ENCODE measurements at regions not wholly inside any gene's neighbourhood (a gene's known extent, or its start where the extent isn't known, plus 50 kb on each side); places are given as distances from the start of the nearest gene placed in this dataset.

DNA sequence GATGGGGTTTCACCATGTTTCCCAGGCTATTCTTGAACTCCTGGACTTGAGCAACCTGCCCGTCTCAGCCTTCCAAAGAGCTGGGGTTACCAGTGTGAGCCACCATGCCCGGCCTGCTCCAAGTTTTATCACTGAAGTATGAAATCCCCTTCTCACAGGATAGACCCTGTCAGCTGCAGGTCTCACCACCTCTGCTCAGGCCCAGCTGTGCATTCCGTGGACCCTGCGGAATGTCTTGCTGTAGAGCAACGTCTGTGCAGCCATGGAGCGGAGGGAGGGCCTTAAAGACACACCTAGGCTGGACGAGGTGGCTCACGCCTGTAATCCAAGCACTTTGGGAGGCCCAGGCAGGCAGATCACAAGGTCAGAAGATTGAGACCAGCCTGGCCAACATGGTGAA lies 625.4 kb downstream of the BRD1 start:
- no peak for DNase-seq

DNA sequence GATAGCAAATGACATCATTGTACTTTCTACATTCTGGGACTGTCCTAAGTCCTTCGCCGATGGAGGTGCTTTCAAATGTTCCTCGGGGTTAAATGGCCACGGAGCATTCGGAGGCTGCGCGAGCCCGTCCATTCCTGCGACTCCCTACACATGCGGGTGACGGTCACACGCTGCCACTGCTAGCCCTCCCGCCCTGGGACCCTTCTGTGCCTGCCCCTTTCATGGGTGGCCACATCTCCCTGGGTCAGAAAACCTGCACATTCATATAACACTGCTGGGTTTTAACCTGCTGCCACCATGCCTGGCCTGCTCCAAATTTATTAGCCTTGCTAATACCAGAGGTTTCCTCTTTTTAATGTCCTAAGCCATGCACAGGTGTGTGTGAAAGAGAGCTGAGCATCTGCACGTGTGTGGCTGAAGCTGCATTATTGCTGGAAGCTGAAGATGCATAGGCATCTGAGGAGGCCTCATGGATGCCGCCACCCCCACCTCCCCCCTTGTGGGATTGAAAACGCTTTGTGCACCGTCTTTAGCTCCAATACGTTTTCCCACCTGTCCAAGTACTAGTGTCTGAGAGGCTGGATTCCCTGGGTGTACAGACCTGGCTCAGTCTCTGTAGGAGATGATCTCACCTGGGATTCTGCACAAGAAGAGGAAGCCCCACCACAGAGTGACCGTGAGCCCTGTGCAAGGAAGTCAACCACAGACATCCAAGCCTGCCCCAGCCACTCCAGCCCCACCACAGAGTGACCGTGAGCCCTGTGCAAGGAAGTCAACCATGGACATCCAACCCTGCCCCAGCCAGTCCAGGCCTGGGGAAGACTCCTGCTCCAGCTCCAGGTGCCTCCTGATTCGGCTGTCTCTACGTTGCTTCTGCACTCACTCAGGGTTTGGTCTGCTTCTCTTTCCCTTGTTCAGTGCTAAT lies 626.4 kb downstream of the BRD1 start:
- no peak for DNase-seq

DNA sequence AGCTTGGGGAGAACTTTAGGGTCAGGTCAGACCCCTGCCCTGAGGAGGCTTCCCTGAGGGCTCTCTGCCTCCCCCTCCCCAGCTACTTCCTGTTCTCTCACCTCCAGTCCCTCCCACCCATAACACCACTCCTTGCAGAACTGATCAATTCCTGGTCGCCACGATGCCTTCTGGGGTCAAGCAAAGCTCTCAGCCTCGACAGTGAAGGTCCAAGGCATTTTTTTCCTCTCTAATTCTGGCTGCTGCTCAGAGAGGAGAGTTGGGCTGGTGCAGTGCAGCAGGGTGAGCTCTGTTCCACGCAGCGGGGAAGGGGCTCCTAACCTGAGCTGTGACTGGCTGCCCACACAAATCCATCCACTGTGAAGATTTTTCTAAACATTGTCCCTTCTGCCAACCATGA lies 628.4 kb downstream of the BRD1 start:
- DNase-seq = no peak

DNA sequence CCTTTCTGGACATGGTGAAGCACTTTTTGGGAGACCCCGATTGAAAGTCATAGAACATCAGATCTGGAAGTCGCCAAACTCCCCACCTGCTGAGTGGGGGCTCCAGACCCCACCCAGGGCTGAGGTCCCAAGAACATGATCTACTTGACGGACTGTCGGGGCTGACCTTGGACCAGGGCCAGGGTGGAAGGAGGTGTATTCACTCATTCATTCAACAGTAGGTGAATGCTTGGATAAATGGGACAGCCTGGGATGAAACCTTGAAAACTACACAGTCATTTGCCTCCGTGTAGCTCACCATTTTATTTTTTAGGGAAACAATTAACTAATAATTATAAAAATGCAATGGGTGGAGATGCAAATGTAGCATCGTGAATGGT lies 629.0 kb downstream of the BRD1 start:
- DNase-seq = no peak

DNA sequence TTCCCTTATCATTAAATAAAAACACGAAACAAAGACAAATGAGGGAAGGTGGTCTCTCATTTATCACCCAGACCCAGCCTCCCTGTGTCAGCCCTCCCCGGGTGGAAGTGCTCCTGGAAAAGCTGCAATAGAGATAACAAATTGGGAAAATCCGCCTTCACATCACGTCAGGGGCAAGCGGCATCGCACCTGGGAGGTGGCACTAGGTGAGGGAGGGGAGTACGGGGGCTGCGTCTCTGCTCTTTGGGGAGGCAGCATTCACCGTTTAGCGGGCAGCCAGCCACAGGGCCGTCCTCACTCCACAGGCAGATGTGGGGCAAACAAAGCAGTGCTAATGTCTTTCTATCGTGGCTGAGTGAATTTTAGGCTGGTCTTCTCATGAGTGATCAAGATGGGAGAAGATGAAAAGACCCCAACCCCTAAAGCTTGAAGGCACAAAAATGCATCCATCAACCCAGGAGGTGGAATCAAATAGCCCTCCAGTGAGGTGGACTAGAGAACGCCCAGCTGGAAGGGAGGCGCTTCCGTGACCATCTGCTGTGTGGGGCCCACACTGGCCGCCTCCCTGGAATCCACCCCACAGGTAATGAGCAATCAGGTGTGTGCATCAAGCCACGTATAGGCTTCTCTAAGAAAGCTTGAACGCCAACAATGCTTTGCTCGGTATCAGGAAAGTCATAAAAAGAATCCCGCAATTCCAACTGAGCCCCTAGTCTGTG lies 629.5 kb downstream of the BRD1 start:
- no peak for DNase-seq

DNA sequence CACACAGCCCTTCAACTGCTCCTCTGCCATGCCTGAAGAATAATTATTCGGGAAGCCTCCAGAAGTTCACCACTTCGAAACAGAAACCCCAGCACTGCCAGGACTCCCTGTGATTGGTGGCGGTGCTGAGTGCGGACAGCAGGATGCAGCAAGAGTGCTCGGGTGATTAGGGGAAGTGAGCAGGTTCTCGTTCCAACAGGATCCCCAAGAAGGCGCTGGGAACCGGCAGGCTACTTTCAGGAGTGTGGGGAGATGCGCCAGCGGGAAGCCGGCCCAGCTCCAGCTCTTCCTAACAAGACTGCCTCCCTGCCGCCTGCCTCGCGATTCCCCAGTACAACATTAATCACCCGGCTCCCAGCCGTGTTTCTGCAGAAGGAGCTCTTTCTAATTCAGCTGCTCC lies 630.2 kb downstream of the BRD1 start:
- no peak for DNase-seq

DNA sequence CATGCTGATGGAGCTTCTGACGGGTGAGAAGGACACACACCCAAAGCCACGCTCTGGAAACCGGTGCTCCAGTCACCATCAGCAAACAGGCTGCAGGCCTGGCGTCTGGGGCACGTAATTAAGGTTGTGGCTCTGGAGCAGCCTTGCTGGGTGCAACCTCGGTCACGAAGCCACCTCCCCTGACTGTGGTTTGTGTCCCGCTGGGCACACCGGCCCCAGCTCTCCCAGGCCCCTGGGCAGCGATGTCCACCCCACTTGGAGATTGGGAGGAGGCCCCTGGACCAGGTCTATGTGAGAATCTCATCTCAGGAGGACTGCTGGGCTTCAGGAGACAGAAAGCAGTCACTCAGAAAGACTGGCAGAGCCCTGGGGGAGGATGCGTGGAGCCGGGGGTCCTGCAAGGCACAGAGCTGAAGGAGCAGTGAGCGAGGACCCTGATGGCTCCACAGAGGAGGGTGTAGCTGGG lies 631.6 kb downstream of the BRD1 start:
- DNase-seq = no peak

DNA sequence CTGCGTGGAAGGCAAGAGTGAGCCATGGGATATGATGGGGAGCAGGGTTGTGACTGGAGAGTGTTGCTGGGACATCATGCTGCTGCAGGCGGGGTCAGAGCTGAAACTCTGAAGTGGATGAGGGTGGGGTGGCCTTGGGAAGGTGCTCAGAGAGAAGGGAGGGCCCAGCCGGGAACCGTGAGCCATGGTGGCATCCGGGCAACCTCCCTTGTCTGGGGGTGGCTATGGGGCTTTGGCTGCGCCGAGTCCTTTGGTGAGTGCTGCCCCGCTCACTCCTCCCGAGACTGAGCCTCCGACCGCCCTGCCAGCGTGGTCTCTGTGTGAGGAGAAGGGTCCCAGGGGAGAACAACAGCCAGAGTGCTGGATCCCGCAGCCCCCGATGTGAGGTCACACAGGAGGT lies 632.0 kb downstream of the BRD1 start:
- DNase-seq = no peak

DNA sequence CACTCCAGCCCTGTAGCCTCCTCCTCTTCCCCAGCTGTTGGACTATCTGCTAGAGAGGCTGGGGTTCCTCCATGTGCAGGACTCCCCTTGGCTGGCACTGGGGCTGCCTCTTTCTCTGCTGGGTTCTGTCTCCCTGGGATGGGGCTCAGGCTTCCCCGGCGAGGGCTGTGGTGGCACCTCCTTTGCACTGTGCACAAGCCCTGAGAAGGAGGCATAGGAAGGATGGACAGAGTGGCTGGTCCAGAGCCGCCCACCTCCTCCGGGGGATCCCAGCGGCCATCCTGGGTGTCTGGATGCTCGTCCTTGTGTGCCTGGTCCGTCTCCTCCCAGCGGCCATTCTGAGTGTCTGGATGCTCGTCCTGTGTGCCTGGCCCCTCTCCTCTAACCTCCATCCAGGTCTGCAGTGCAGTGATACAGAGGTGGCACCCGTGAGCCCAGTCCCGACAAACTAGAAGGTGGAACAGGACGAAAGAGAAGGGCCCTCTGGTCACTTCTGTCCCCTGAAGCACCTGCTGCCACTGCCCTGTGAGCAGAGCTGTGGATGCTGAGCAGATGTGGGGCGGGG lies 633.7 kb downstream of the BRD1 start:
- no peak for DNase-seq

DNA sequence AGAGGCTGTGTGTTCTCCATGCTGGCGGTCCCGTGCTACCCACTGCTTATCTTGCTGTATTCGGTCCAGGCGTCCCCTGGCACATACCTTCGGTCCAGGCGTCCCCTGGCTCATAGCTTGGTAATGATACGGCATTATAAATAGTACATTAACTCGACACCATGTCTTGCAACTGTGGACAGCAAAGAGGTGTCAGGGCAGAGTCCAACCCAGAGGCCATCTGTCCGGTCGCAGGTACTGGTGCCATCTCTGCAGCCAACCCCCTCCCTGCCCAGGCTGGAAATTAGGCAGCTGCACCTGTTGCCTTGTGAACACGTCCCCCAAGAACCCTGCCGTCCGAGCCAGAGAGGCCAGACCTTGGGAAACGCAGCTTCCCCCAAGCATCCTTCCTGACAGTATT lies 634.3 kb downstream of the BRD1 start:
- no peak for DNase-seq

DNA sequence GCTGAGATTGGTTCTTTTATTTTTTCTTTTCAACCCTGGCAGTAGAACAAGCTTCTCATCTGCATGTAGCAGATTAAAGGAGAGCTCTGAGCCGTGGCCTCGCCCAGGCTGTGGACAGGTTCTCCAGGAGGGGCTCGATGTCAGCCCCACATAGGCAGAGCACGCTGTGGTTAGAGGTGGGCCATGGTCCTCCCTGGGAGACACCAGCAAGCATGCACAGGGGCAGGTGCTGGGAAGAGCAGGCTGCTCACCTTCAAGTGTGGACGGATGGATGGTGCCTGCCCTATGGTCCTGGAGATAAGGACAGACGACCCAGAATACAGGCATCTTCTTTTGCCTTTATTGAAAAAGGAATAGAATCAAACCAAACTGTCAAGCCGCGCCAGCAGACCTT lies 634.8 kb downstream of the BRD1 start:
- no peak for DNase-seq

DNA sequence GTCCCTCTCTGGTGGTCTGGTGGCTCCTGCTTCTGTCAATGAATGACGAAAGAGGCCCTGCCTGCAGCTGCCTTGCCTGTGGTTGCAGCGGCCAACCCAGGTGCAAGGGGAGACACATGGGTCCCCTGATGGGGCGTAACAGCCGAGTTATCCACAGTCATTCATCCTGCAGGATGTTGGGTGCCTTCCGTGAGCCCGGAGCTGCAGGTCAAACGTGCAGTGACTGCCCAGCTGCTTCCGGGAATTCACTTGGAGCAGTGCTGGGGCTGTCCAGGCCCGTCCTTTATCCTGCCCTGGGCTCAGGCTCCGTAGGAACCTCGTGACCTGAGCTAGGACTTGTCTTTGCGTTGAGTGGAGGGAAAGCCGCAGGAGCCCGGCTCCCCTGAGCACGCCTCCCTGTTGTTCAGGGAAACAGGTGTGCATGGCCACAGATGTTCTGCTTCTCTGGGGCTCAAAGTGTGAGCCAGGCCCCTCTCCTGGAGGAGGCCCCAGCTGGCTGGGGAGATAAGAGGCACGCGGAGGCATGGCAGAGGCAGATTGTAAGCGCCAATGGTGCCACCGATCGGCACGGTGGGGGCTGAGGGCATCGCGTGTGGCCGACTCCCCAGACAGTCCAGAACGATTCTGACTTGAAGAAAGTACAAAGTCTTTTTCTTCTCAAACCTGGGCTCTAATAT lies 635.4 kb downstream of the BRD1 start:
- no peak for DNase-seq

DNA sequence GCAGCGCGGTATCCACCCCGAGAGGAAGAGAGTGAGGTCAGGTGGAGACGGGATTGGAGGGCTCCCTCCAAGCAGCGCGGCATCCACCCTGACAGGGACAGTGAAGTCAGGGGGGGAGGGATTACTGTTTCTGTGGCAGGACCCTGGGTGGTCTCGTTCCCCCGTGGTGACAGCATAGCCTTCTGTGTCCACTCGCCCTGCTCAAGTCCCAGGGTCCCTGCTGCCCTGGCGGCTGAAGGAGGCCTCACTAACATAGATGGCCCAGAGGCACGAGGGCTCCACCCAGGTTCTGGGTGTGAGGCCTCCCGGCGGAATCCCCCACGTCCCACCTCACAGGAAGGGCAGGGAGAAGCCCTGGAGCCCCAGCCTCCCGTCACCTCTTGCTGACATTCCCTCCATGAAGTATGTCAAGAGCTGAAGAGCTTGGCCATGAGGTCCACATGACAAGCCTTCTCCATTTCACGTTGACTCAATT lies 636.1 kb downstream of the BRD1 start:
- DNase-seq = no peak

DNA sequence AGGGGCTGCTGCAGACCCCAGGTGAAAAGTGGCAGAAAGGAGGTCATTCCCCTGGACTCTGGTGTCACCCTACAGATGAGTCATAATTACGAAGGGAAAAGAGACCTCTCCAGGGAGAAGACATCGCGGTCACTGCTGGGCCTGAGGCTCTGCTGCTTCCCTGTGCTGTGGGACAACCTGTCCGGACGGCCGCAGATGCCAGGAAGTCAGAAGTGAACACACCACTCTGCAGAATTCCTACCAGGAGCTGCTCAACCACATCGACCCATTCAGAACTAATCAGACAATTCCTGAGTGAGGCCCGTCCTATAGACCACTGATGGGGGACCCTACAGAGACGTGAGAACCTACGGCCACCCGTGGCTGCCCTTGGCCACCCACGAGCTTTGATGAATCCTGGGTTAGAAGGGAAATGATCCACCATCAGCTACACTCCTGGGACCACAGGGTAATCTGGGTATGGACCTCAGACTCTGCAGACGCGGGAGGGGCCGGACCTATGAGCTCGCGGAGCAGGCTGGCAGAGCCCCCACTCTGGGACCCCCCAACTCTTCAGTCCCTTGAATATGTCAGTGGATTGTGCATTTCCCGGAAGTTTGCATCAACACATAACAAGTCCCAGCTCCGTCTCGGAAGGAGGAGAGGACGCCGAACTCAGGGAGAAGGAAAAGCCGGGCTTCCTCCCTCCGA lies 636.7 kb downstream of the BRD1 start:
- no peak for DNase-seq

DNA sequence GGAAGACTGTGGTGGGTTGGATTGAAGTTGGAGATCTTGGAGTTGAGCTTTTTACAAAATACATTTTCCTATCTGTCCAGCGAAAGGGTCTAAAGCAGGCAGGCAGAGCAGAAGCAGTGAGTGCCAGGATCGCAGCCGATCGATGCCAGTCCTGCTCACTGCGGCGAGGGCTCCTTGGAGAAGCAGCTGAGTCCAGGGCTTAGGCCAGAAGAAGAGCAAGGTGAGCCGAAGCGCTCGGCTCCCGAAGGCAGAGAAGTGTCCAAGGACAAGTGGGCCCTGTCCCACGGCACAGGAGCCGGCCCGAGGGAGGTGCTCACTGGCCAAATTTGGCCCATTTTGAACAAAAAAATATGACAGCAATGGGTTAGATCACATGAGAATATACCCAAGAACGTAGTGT lies 637.8 kb downstream of the BRD1 start:
- no peak for DNase-seq

DNA sequence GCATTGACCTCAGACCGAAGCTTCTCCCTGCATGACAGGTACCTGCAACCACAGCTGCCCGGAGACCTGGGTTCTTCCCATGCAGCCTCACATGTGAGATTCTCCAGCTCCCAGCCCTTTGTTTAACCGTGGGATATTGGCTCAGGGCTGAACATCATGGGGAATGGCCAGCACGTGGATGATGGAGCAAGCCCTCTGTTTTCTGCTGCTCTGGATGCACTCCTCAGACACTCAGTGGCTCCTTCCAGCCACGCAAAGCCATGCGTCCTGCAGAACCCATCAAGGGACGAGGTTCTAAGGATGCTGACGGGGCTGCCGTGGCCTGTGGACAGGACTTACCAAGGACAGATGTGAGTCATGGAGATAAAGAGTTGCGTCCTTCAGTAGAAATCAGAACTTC lies 639.1 kb downstream of the BRD1 start:
- DNase-seq = no peak

DNA sequence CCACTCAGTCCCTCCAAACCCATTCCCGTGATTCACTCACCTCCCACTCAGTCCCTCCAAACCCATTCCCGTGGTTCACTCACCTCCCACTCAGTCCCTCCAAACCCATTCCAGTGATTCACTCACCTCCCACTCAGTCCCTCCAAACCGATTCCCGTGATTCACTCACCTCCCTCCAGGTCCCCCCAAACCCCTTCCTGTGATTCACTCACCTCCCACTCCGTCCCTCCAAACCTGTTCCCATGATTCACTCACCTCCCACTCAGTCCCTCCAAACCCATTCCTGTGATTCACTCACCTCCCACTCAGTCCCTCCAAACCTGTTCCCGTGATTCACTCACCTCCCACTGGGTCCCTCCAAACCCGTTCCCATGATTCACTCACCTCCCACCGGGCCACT lies 639.6 kb downstream of the BRD1 start:
- DNase-seq = no peak

DNA sequence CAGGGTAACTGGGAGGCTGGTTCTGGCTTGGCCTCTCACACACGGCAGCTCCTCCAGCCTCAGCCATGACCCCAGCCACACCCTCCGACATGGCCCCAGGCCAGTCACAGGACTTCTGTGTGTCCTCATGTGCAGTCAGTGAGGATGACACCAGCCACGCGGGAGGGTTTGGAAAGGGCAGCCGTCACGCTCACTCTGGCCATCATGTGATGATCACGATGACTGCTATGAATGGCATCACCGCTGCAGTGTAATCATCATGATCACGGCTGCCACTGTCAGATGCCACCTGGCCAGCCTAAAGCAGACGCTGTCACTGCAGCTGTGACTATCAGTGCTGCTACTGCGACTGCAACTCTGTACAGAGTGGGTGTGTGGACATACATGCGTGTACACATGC lies 640.9 kb downstream of the BRD1 start:
- no peak for DNase-seq

DNA sequence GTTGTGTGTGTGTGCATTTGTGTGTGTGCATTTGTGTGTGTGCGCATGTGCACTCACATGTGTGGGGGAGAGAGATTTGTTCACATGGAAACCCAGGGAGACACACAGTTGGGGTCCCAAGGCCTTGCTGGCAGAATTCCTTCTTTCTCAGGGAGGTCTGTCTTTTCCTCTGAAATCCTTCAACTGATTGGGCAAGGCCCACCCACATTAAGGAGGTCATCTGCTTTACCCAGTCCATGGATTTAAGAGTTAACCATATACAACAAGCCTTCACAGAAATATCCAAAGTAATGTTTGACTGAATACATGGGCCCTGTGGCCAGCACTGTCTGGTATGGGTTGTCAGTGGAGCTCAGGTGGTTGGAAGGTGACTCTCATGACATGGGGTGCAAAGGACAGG lies 641.4 kb downstream of the BRD1 start:
- DNase-seq = no peak

DNA sequence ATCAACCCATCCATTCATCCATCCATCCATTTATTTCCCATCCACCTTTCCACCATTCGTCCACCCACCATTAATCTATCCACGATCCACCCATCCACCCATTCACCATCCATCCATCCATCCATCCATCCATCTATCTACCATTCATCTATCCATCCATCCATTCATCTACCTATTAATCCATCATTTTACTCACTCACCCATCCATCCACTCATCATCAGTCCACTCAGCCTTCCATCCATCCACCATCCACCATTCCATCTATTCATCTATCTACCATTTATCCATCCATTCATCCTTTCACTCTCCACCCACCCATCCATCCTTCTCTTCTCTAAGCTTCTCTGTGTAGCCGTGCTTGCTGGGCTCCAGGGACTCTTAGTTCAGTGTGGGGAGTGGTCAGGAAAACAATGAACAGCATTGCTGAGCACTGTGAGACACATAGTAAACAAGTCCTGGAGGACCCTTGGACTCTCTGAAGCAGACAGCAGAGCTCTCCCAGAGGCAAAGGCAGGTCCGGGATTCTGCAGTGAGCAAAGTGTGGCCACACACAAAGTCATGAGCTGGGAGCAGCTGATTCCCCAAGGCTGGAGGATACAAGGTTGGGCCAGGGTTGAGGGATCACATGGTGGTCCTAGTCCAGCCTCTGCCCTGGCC lies 642.2 kb downstream of the BRD1 start:
- no peak for DNase-seq

DNA sequence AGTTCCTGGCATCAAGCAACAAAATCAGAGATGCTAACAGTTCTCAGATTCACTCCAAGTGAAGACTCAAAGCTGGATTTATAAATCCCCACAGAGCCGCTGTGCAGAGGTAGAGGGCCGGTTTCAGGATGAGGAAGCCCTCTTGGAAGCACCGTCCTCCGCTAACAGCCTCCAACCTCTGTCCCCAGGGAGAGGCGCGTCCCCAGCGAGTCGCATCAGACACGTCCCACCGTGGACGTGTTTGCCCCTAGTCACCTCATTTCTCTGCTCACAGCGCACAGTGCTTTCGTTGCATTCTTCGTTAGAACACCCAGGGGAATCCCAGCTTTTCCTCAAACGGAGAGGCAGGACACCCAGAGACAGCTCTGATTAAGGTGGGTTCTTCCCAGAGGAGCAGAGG lies 642.9 kb downstream of the BRD1 start:
- no peak for DNase-seq

DNA sequence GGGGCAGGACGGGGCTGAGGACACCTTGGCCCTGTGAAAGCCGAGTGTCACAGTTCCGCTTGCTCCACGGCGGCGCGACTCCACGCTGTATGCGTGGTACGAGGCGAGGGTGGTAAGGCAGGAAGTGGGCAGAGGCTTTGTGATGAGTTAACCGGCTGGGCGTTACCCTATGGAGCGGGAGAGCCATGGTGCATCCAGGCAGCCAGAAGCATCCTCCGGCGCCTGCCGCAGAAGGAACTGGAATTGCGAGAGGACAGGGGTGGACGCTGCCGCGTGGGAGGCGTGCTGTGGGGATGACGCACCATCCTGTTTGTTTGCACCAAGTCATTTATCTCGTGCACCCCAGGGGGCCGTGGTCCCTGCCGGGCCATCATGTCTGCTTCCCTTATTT lies 643.9 kb downstream of the BRD1 start:
- no peak for DNase-seq
